ENCODE measurements at regions not wholly inside any gene's neighbourhood (a gene's known extent, or its start where the extent isn't known, plus 50 kb on each side); places are given as distances from the start of the nearest gene placed in this dataset.

DNA sequence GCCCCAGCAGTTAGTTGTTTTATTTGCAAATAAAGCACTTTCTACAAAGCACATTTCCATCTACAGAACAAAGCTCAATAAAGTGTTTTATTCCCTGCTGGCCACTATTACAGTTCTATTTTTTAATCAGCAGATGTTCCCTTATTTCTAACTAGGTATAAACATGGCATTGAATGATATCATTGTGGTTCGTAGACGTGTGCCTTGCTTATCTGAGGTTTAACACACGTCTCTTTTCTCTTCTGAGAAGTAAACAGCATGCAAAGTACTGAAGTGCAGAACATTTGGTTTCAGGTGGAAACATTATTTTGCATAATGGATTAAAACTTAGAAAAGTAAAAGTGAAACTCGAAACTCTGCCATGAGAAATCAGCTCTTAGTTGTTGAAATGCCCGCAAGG, 1989.3 kb upstream of the WWC1 start:
- TF ChIP-seq, protein P1, sequence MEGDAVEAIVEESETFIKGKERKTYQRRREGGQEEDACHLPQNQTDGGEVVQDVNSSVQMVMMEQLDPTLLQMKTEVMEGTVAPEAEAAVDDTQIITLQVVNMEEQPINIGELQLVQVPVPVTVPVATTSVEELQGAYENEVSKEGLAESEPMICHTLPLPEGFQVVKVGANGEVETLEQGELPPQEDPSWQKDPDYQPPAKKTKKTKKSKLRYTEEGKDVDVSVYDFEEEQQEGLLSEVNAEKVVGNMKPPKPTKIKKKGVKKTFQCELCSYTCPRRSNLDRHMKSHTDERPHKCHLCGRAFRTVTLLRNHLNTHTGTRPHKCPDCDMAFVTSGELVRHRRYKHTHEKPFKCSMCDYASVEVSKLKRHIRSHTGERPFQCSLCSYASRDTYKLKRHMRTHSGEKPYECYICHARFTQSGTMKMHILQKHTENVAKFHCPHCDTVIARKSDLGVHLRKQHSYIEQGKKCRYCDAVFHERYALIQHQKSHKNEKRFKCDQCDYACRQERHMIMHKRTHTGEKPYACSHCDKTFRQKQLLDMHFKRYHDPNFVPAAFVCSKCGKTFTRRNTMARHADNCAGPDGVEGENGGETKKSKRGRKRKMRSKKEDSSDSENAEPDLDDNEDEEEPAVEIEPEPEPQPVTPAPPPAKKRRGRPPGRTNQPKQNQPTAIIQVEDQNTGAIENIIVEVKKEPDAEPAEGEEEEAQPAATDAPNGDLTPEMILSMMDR (optimal IDR thresholded peaks at IDR 0.05 in 1 of 3, IDR thresholded peaks at IDR 0.05 in 1 of 3, conservative IDR thresholded peaks at IDR 0.05 in 1 of 3; ENCODE audit: extremely low read depth in 1 of 3, insufficient read depth in 2 of 3, low read length in 3 of 3), result no peak
- TF ChIP-seq EZH2 (IDR thresholded peaks at IDR 0.05; ENCODE audit: low read length), result no peak

Data from keratinocyte (primary cell).